IMR-90 (cell line): ENCODE measurements at regions not wholly inside any gene's neighbourhood (a gene's known extent, or its start where the extent isn't known, plus 50 kb on each side); places are given as distances from the start of the nearest gene placed in this dataset.
A peak's percentile ranks its signal among the peaks of the same experiment; 100 is the strongest.

Experiments
- ATAC-seq: fragments of 200-7000 bp; cut with Tn5 transposase; 2 replicates; pipeline ENCODE4 v1.9.1; 2020; ENCODE audit warnings: low read depth, mild to moderate bottlenecking, moderate library complexity
- BruUV-seq: library from RNA; stranded (reverse); fragments of 400-500 nt; replicated peaks from 2 replicates; lab custom pipeline; 2021; lab: Mats Ljungman, UMichigan
- CTCF ChIA-PET: fragments of 300-600 bp; formaldehyde crosslinking; extraction: SDS; loops from one replicate; lab custom pipeline; 2021; ENCODE audit warnings: antibody characterized with exemption; lab: Yijun Ruan, JAX
- POLR2A ChIA-PET: fragments of 300-600 bp; sonication (Branson Sonifier 250); formaldehyde crosslinking; loops from one replicate; lab custom pipeline; 2022; ENCODE audit warnings: antibody characterized with exemption; ENCODE audit not compliant: unreplicated experiment; lab: Charles Lee
- DNase-seq: peaks from one replicate; pipeline ENCODE4 v3.0.0; 2013
- H2AFZ ChIP-seq: replicated peaks from 2 replicates; pipeline ENCODE3; 2013; ENCODE audit warnings: low read length, mild to moderate bottlenecking; ENCODE audit not compliant: poor library complexity
- H2AK5ac ChIP-seq: 2 replicates; pipeline ENCODE4 v1.6.1; 2013; ENCODE audit warnings: low read depth, low read length, inconsistent platforms
- H2AK9ac ChIP-seq: replicated peaks from 2 replicates; pipeline ENCODE3; 2013; ENCODE audit warnings: mild to moderate bottlenecking, low read depth, low read length, moderate library complexity; ENCODE audit not compliant: poor library complexity
- H2BK120ac ChIP-seq: 2 replicates; pipeline ENCODE4 v1.6.1; 2013; ENCODE audit warnings: low read depth, low read length, inconsistent platforms
- H2BK15ac ChIP-seq: 3 replicates; pipeline ENCODE4 v1.6.1; 2013; ENCODE audit warnings: low read depth, low read length, inconsistent platforms
- H2BK20ac ChIP-seq: 2 replicates; pipeline ENCODE4 v1.6.1; 2013; ENCODE audit warnings: low read depth, mild to moderate bottlenecking, inconsistent platforms, low read length, moderate library complexity
- H2BK5ac ChIP-seq: 2 replicates; pipeline ENCODE4 v1.6.1; 2013; ENCODE audit warnings: mild to moderate bottlenecking, low read depth, low read length, inconsistent platforms; ENCODE audit not compliant: poor library complexity, severe bottlenecking
- H3K14ac ChIP-seq: replicated peaks from 2 replicates; pipeline ENCODE4 v1.6.1; 2013; ENCODE audit warnings: low read depth, low read length, inconsistent platforms
- H3K18ac ChIP-seq: 2 replicates; pipeline ENCODE4 v1.6.1; 2013; ENCODE audit warnings: low read depth, low read length, control low read depth
- H3K23ac ChIP-seq: 2 replicates; pipeline ENCODE4 v1.6.1; 2013; ENCODE audit warnings: low read depth, low read length, inconsistent platforms
- H3K27ac ChIP-seq: 2 replicates; pipeline ENCODE4 v1.5.1; 2013; ENCODE audit warnings: mild to moderate bottlenecking, control low read depth, low read length; ENCODE audit not compliant: insufficient read depth
- H3K27me3 ChIP-seq: 2 replicates; pipeline ENCODE4 v1.6.1; 2013; ENCODE audit warnings: low read length; ENCODE audit not compliant: control insufficient read depth, insufficient read depth
- H3K36me3 ChIP-seq: 2 replicates; pipeline ENCODE4 v1.6.1; 2013; ENCODE audit warnings: low read length, mixed read lengths; ENCODE audit not compliant: control insufficient read depth, insufficient read depth
- H3K4ac ChIP-seq: 2 replicates; pipeline ENCODE4 v1.6.1; 2013; ENCODE audit warnings: low read depth, low read length, inconsistent platforms
- H3K4me1 ChIP-seq: 2 replicates; pipeline ENCODE4 v1.6.1; 2013; ENCODE audit warnings: low read length, mixed read lengths; ENCODE audit not compliant: control insufficient read depth, insufficient read depth
- H3K4me2 ChIP-seq: 2 replicates; pipeline ENCODE4 v1.6.1; 2013; ENCODE audit warnings: low read depth, mild to moderate bottlenecking, control low read depth, low read length, moderate library complexity
- H3K4me3 ChIP-seq: 2 replicates; pipeline ENCODE4 v1.5.1; 2013; ENCODE audit warnings: low read depth, mild to moderate bottlenecking, control low read depth, low read length, moderate library complexity; ENCODE audit not compliant: insufficient read depth
- H3K56ac ChIP-seq: 2 replicates; pipeline ENCODE4 v1.6.1; 2013; ENCODE audit warnings: low read length, inconsistent platforms; ENCODE audit not compliant: insufficient read depth; ENCODE audit errors: extremely low read depth
- H3K79me1 ChIP-seq, 2 experiments: 2 replicates each; pipeline ENCODE4 v1.6.1; 2013; ENCODE audit warnings: low read length in 2 of 2, inconsistent platforms in 1 of 2, low read depth in 1 of 2
- H3K9ac ChIP-seq: 2 replicates; pipeline ENCODE4 v1.6.1; 2013; ENCODE audit warnings: low read depth, low read length, control low read depth
- H3K9me1 ChIP-seq: 2 replicates; pipeline ENCODE4 v1.6.1; 2013; ENCODE audit warnings: low read length, inconsistent platforms; ENCODE audit not compliant: insufficient read depth
- H3K9me3 ChIP-seq: 2 replicates; pipeline ENCODE4 v1.6.1; 2013; ENCODE audit warnings: low read length; ENCODE audit not compliant: control insufficient read depth, insufficient read depth
- H4K20me1 ChIP-seq: 2 replicates; pipeline ENCODE4 v1.6.1; 2013; ENCODE audit warnings: low read length, inconsistent platforms; ENCODE audit not compliant: insufficient read depth
- H4K5ac ChIP-seq: 2 replicates; pipeline ENCODE4 v1.6.1; 2013; ENCODE audit warnings: mild to moderate bottlenecking, low read depth, low read length, control low read depth
- H4K8ac ChIP-seq, 2 experiments: 2 replicates each; pipeline ENCODE4 v1.6.1; 2013; ENCODE audit warnings: low read depth in 2 of 2, low read length in 2 of 2, control low read depth in 1 of 2, inconsistent platforms in 1 of 2
- H4K91ac ChIP-seq: 2 replicates; pipeline ENCODE4 v1.6.1; 2013; ENCODE audit warnings: low read depth, low read length, inconsistent platforms; ENCODE audit not compliant: insufficient read depth
- RFX5 ChIP-seq: IDR thresholded peaks from 2 replicates; pipeline ENCODE4 v1.8.0; 2012; ENCODE audit warnings: low read depth, mild to moderate bottlenecking, low read length, moderate library complexity
- whole genome bisulfite sequencing, 2 experiments: methylation state at CpG; one replicate each; pipeline versions ENCODE4 v1.1.5 to v1.1.7; 2013; ENCODE audit warnings: missing lambda C conversion rate in 2 of 2; ENCODE audit not compliant: insufficient read length in 1 of 2; ENCODE audit errors: extremely low coverage in 2 of 2; 5-methylcytosine and 5-hydroxymethylcytosine counted together
- dilution Hi-C: fragments of 300-500 bp; cut with HindIII; formaldehyde crosslinking; loops from one replicate; pipeline ENCODE4 v1.14.3; 2018; ENCODE audit warnings: low sequenced_read_pairs; ENCODE audit not compliant: unreplicated experiment
- in situ Hi-C: fragments of 300-500 bp; cut with MboI; formaldehyde crosslinking; loops from 3 replicates; pipeline ENCODE4 v1.14.3; 2019; ENCODE audit warnings: low sequenced_read_pairs, inconsistent platforms, mixed read lengths
- intact Hi-C: fragments of 100-400 bp; cut with micrococcal nuclease; formaldehyde crosslinking; loops from 2 replicates; pipeline ENCODE4 v1.10.0; 2022

GRCh38 chr3:23648996-23649395, 156.8 kb upstream of the UBE2E1 start:
- Histone ChIP-seq H3K4me2 (no peak overlapping the region), H4K8ac (peak overlapping the region; percentile 14 to 68), H3K9ac (no peak overlapping the region), H3K27ac (no peak overlapping the region), H3K27me3 (no peaks in the 10 kb centered on the region), H4K20me1 (no peaks in the 10 kb centered on the region), H3K4me3 (no peak overlapping the region), H2AK5ac (peak overlapping the region; percentile 87), H2BK5ac (peak overlapping the region; percentile 37), H2BK120ac (peak overlapping the region; percentile 78), H3K9me1 (peaks cover 3% of the 10 kb centered on the region), H3K9me3 (no peaks in the 10 kb centered on the region), H3K14ac (peak overlapping the region; percentile 58), H3K23ac (0 out of 2 replicates have a peak overlapping the region, but pooled peaks have one; percentile 29), H3K18ac (no peak overlapping the region), H2BK20ac (peak overlapping the region; percentile 82), H3K79me1 (no peaks in the 10 kb centered on the region), H2AK9ac (peak overlapping the region; percentile 22), H3K4ac (peak overlapping the region; percentile 61), H3K4me1 (peaks cover 12% of the 10 kb centered on the region), H3K56ac (no peak overlapping the region), H4K91ac (peak overlapping the region; percentile 85), H4K5ac (no peak overlapping the region; the same call in 1 of the 2 replicates), H3K36me3 (no peaks in the 10 kb centered on the region), H2AFZ (peak overlapping the region; percentile 36), H2BK15ac (peak overlapping the region; percentile 55; the same call in 2 of the 3 replicates)
- in situ Hi-C loops (no loop called here), dilution Hi-C loops (no loop called here), intact Hi-C loops (no loop called here)
- no CpG with 5 or more reads among the region's 4 CpGs for WGBS, 2 experiments
- POLR2A ChIA-PET, result no interaction called here
- CTCF ChIA-PET, result interaction anchor here (0.6 to 1.2 kb wide), 3 partner anchors 9 to 400 kb away, joined by 3 to 7 read pairs (median 4); no protein-coding TSS in a partner anchor
- BruUV-seq, result no TSS peak
- DNase-seq, result peak; percentile 9
- TF ChIP-seq RFX5, result no peak
- no peak for ATAC-seq
